ENCODE measurements at regions not wholly inside any gene's neighbourhood (a gene's known extent, or its start where the extent isn't known, plus 50 kb on each side); places are given as distances from the start of the nearest gene placed in this dataset.

DNA sequence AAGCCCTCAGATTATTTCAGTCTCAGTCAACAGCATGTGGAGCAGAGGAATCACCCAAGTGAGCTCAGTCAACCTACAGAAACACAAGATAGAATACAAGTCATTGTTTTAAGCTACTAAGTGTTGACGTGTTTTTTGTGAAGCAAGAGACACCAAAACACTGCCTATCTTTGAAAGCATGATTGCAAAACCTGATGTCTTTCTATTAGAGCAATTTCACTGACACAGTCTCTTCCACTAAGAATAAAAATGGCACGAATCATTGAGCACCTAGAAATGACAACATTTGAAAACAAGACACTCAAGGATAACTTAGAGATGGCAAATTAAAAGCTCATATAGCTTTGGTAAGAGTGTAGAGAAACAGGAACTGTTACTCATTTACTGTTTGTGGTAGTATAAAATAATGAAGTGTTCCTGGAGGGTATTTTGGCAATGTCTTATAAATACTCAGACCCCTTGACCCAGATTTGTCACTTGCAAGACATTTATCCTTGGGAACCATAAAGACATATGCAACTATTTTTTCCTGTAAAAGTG is 407.1 kb upstream of the XYLT1 start:
- TF ChIP-seq, protein P1, sequence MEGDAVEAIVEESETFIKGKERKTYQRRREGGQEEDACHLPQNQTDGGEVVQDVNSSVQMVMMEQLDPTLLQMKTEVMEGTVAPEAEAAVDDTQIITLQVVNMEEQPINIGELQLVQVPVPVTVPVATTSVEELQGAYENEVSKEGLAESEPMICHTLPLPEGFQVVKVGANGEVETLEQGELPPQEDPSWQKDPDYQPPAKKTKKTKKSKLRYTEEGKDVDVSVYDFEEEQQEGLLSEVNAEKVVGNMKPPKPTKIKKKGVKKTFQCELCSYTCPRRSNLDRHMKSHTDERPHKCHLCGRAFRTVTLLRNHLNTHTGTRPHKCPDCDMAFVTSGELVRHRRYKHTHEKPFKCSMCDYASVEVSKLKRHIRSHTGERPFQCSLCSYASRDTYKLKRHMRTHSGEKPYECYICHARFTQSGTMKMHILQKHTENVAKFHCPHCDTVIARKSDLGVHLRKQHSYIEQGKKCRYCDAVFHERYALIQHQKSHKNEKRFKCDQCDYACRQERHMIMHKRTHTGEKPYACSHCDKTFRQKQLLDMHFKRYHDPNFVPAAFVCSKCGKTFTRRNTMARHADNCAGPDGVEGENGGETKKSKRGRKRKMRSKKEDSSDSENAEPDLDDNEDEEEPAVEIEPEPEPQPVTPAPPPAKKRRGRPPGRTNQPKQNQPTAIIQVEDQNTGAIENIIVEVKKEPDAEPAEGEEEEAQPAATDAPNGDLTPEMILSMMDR (IDR thresholded peaks at IDR 0.05): no peak

DNA sequence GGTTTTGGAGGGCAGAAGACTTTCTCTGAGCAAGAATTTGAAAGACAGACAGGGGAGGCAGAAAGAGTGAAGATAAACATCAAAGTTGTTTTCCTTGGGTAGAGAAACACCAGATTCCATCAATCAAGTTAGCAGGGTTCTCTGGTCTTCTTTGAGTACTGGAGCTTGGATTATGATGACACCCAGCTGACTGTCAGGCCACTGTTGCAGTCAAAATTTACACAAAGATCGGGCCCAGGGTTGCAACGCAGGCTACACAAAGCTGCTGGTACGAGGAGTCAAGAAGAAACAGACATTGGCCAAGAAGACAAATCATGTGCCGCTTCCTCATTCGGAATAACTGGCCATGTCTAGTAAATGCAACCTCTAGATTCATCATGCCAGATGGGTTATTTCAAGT is 396.2 kb upstream of the XYLT1 start:
- TF ChIP-seq, protein P1 (IDR thresholded peaks at IDR 0.05): no peak

DNA sequence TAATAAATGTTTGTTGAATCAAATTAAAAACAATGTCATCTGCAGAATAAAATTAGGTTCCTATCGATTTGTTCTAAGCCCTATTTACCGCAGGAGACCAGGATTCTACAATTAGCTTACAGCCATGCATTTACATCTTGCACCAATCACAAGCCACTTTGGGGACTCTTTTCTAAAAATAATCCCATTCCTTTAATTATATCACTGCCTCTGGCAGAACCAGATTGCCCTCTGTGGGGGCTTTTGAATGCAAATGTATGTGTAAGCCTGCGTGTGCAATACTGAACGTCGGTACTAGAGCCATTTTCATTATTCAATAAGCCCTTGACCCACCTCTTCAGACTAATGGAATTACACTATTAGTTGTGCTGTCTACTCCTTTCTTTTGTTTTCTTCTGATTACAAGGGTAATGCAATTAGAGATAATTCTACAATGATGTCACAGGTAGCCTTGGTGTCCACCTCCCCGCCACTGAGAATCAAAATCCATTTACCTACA is 391.3 kb upstream of the XYLT1 start:
- TF ChIP-seq, protein P1 (IDR thresholded peaks at IDR 0.05): no peak

DNA sequence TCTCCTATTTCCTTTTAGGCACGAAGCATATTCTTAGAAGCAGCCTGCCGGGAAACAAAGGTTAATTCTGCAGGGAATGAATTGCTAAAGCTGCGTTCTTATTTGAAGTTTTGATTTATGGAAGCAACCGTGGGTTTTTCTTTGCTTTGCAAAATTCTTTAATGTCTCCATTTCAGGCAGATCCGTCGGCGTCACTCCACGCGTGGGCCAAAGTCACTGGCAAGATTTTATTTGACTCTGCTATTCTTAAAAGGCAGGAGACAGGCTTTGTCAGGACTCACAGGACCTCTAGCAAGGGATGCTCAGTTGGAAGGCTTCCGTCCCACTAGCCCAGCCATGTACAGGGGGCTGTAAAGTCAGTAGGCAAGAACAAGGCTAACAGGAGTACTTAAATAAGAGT is 387.3 kb upstream of the XYLT1 start:
- TF ChIP-seq, protein P1 (IDR thresholded peaks at IDR 0.05): no peak

DNA sequence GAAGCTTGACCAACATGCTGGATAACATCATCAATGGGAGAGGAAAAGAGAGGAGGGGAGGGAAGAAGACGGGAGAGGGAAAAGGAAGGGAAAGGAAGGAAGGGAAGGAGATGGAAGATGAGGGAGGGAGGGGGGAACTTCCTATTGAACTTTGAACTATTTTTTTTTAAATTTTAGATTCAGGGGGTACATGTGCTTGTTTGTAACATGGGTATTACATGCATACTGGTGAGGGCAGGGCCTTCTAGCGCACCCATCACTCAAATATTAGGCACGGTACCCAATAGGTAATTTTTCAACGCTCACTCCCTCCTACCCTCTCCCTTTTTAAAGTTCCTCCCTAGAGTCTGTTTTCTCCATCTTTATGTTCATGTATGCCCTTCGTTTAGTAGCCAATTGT is 383.2 kb upstream of the XYLT1 start:
- TF ChIP-seq, protein P1 (IDR thresholded peaks at IDR 0.05): no peak

DNA sequence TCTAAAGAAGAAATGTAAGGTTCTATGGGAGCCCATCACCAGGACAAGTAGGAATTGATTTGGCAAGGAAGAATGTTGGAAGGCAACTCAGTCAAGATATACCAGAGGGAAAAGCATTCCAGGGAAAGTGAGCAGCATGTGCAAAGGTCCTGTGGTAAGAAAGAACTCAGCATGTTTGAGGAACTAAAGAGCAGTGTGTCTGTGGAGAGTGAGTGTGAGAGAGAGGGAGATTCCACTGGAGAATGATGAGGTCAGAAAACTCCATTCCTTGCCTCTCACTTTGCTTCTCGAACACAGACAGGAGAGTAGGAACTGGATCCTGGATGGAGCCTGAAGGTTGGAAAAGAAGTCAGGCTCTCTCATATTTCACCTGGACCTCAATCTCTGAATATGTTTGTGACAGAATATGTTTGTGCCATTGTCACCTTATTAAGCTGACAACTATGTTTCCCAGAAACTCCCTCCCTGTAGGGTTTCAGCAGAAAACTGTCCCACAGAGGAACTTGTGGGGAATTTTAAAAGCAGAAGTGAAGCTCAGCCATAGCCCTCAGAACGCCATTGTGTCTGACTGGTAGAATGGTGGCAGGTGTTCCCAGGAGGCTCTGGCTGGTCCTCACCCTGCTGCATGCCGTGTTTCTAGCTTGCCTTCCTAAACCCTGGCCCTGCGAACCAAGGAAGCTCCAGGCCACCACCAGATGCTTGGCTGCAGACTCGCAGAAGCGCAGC is 382.4 kb upstream of the XYLT1 start:
- TF ChIP-seq, protein P1 (IDR thresholded peaks at IDR 0.05): no peak

DNA sequence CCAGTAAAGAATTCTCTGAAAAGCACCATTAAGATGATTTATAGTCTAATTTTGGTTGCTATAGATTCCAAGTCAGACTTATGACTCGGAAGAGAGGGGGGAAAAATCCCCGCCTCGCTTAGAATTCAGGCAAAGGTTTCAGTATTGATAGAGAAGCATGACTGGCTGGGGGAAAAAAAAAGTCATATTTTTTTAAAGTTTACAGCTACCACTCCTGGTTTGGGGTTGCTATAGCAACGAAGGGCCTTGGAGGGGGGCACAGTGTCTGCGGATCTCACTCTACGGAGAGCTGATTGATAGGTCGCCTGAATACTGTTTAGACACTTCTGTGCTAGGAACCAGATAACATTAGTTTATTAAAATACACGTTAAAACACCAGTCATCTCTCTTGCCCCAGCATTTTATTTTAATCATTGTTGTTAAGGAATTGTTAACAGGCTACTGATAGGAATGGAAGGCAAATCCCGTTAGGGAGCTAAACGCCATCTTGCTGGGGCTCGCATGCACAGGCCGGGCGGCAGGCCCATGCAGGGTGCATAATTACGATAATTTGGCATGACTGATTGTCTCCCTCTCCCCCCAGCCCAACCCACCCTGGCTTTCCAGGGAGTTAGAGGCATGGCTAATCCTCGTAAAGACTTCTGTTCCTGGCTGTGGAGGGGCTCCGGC is 380.0 kb upstream of the XYLT1 start:
- TF ChIP-seq, protein P1 (IDR thresholded peaks at IDR 0.05): no peak
